ENCODE measurements at regions not wholly inside any gene's neighbourhood (a gene's known extent, or its start where the extent isn't known, plus 50 kb on each side); places are given as distances from the start of the nearest gene placed in this dataset.

GRCh38 chr13:22800526-22801401, 380.0 kb upstream of the SGCG start:
- no peak for ATAC-seq
- Histone ChIP-seq H3K36me3 (ENCODE audit: insufficient read depth) (no peaks in the 10 kb centered on the region), H3K79me2 (replicated peaks; ENCODE audit: insufficient read depth) (no peaks in the 10 kb centered on the region), H3F3A (replicated peaks; ENCODE audit: low read depth) (no peaks in the 10 kb centered on the region), H3K27me3 (ENCODE audit: insufficient read depth) (no peaks in the 10 kb centered on the region), H3K4me2 (no peak overlapping the region), H2AFZ (no peak overlapping the region), H4K20me1 (replicated peaks; ENCODE audit: insufficient read depth) (no peaks in the 10 kb centered on the region), H3K4me3 (no peak overlapping the region), H3K27ac (ENCODE audit: low read depth) (no peak overlapping the region), H3K4me1 (ENCODE audit: insufficient read depth) (no peaks in the 10 kb centered on the region; the same call in 1 of the 2 replicates), H3K9me2 (ENCODE audit: insufficient read depth) (no peaks in the 10 kb centered on the region)
- H3K4me3 Mint-ChIP-seq: no peak overlapping the region
- peaks cover 2% of the 10 kb centered on the region for H3K27me3 Mint-ChIP-seq (ENCODE audit: insufficient read depth, low read depth, poor library complexity)
- H3K9me3 Mint-ChIP-seq: no peaks in the 10 kb centered on the region
- H3K4me1 Mint-ChIP-seq: peaks cover 9% of the 10 kb centered on the region; the same call in 2 of the 3 replicates
- no peaks in the 10 kb centered on the region for H3K36me3 Mint-ChIP-seq (ENCODE audit: low read depth)
- no peak for DNase-seq (ENCODE audit: low spot score)
- no peak for TF ChIP-seq POLR2AphosphoS5 (IDR thresholded peaks at IDR 0.05; ENCODE audit: low read depth)
- TF ChIP-seq ZNF331 (CRISPR knock-in tag; IDR thresholded peaks at IDR 0.05; ENCODE audit: low read depth): no peak
- no peak for TF ChIP-seq CTCF (conservative IDR thresholded peaks at IDR 0.05; ENCODE audit: low read depth in 2 of 2)
- TF ChIP-seq ETS1 (IDR thresholded peaks at IDR 0.05): no peak
- TF ChIP-seq NANOG (IDR thresholded peaks at IDR 0.05; ENCODE audit: borderline replicate concordance): no peak
- TF ChIP-seq EZH2 (IDR thresholded peaks at IDR 0.05; ENCODE audit: low read depth, unreplicated experiment): no peak
- H3K27ac Mint-ChIP-seq: no peak overlapping the region

- H3K27me3 Mint-ChIP-seq (ENCODE audit: insufficient read depth, low read depth, poor library complexity): peaks cover 2% of the 10 kb centered on the region
- H3K9me3 Mint-ChIP-seq: no peaks in the 10 kb centered on the region
- TF ChIP-seq ZNF331 (CRISPR knock-in tag; IDR thresholded peaks at IDR 0.05; ENCODE audit: low read depth) (no peak), CTCF (conservative IDR thresholded peaks at IDR 0.05; ENCODE audit: low read depth in 2 of 2) (peak; percentile 55 to 67), JUNB (IDR thresholded peaks at IDR 0.05; ENCODE audit: unreplicated experiment) (no peak), ZNF114 (CRISPR knock-in tag; IDR thresholded peaks at IDR 0.05) (no peak), NANOG (IDR thresholded peaks at IDR 0.05; ENCODE audit: borderline replicate concordance) (no peak), POLR2AphosphoS5 (IDR thresholded peaks at IDR 0.05; ENCODE audit: low read depth) (no peak), REST (IDR thresholded peaks at IDR 0.05; ENCODE audit: unreplicated experiment) (no peak)
- Histone ChIP-seq H3K27me3 (ENCODE audit: insufficient read depth) (no peaks in the 10 kb centered on the region), H2AFZ (no peak overlapping the region), H3K9me2 (ENCODE audit: insufficient read depth) (no peaks in the 10 kb centered on the region), H3K4me3 (no peak overlapping the region), H3K27ac (ENCODE audit: low read depth) (no peak overlapping the region), H3F3A (replicated peaks; ENCODE audit: low read depth) (no peaks in the 10 kb centered on the region), H4K20me1 (replicated peaks; ENCODE audit: insufficient read depth) (no peaks in the 10 kb centered on the region), H3K4me2 (no peak overlapping the region), H3K36me3 (ENCODE audit: insufficient read depth) (no peaks in the 10 kb centered on the region), H3K4me1 (ENCODE audit: insufficient read depth) (no peaks in the 10 kb centered on the region; the same call in 1 of the 2 replicates), H3K79me2 (replicated peaks; ENCODE audit: insufficient read depth) (no peaks in the 10 kb centered on the region)
- peaks cover 9% of the 10 kb centered on the region; the same call in 2 of the 3 replicates for H3K4me1 Mint-ChIP-seq
- ATAC-seq: no peak
- no peaks in the 10 kb centered on the region for H3K36me3 Mint-ChIP-seq (ENCODE audit: low read depth)
- no peak overlapping the region for H3K27ac Mint-ChIP-seq
- no peak overlapping the region for H3K4me3 Mint-ChIP-seq
- peak; percentile 56 for DNase-seq (ENCODE audit: low spot score)
Observed at GRCh38 chr13:22801402-22802003, 379.3 kb upstream of the SGCG start.

All from GM23338 (cell line).